Endothelial cell of umbilical vein (primary cell): ENCODE measurements at regions not wholly inside any gene's neighbourhood (a gene's known extent, or its start where the extent isn't known, plus 50 kb on each side); places are given as distances from the start of the nearest gene placed in this dataset.

Experiments
- EZH2 ChIP-seq: IDR thresholded peaks from 2 replicates; pipeline ENCODE4 v1.6.1; 2012; ENCODE audit warnings: borderline replicate concordance, low read depth, mild to moderate bottlenecking, moderate library complexity, low read length, inconsistent platforms; ENCODE audit not compliant: severe bottlenecking
- FOS ChIP-seq: IDR thresholded peaks from 2 replicates; pipeline ENCODE4 v1.6.1; 2011; ENCODE audit warnings: mild to moderate bottlenecking, low read length, moderate library complexity, borderline replicate concordance; ENCODE audit not compliant: insufficient read depth
- GATA2 ChIP-seq: IDR thresholded peaks from 2 replicates; pipeline ENCODE4 v1.7.0; 2011; ENCODE audit warnings: low read depth, mild to moderate bottlenecking, moderate library complexity, mixed read lengths, low read length; ENCODE audit not compliant: insufficient read length, insufficient read depth
- JUN ChIP-seq: IDR thresholded peaks from 2 replicates; pipeline ENCODE4 v1.6.1; 2011; ENCODE audit warnings: borderline replicate concordance, low read depth; ENCODE audit not compliant: insufficient read length, insufficient read depth
- MAX ChIP-seq: IDR thresholded peaks from 2 replicates; pipeline ENCODE4 v1.6.1; 2011; ENCODE audit not compliant: insufficient read depth, insufficient read length
- MYC ChIP-seq: IDR thresholded peaks from one replicate; pipeline ENCODE4 v1.6.1; 2011; ENCODE audit warnings: mild to moderate bottlenecking, low read depth, low read length
- POLR2A ChIP-seq: IDR thresholded peaks from 2 replicates; pipeline ENCODE4 v1.6.1; 2012; ENCODE audit warnings: low read depth, mild to moderate bottlenecking, control low read depth, low read length
- POLR2AphosphoS5 ChIP-seq: IDR thresholded peaks from 2 replicates; pipeline ENCODE4 v1.6.1; 2012; ENCODE audit warnings: low read depth, mild to moderate bottlenecking, control low read depth, low read length, moderate library complexity; ENCODE audit not compliant: insufficient read depth
- TF ChIP-seq, protein P1 (sequence below), 2 donors: IDR thresholded peaks; 1 replicate in 1 of 2; 2 replicates in 1 of 2; pipeline ENCODE4 v1.5.1; 2011; ENCODE audit warnings: low read length in 2 of 2, mild to moderate bottlenecking in 2 of 2, moderate library complexity in 2 of 2, control low read depth in 1 of 2, inconsistent platforms in 1 of 2, low read depth in 1 of 2; ENCODE audit not compliant: insufficient read depth in 1 of 2; ENCODE audit errors: extremely low read depth in 1 of 2

GRCh38 chr16:55968221-55968620 lies 93.0 kb upstream of the CES5A start:
- TF ChIP-seq, protein P1, sequence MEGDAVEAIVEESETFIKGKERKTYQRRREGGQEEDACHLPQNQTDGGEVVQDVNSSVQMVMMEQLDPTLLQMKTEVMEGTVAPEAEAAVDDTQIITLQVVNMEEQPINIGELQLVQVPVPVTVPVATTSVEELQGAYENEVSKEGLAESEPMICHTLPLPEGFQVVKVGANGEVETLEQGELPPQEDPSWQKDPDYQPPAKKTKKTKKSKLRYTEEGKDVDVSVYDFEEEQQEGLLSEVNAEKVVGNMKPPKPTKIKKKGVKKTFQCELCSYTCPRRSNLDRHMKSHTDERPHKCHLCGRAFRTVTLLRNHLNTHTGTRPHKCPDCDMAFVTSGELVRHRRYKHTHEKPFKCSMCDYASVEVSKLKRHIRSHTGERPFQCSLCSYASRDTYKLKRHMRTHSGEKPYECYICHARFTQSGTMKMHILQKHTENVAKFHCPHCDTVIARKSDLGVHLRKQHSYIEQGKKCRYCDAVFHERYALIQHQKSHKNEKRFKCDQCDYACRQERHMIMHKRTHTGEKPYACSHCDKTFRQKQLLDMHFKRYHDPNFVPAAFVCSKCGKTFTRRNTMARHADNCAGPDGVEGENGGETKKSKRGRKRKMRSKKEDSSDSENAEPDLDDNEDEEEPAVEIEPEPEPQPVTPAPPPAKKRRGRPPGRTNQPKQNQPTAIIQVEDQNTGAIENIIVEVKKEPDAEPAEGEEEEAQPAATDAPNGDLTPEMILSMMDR (IDR thresholded peaks at IDR 0.05; ENCODE audit: extremely low read depth in 1 of 2, insufficient read depth in 1 of 2, low read depth in 1 of 2, low read length in 2 of 2), result no peak
- no peak for TF ChIP-seq EZH2
- no peak for TF ChIP-seq POLR2A
- TF ChIP-seq MAX, result no peak
- TF ChIP-seq POLR2AphosphoS5, result no peak
- TF ChIP-seq MYC, result no peak
- no peak for TF ChIP-seq JUN
- TF ChIP-seq FOS, result no peak
- no peak for TF ChIP-seq GATA2
